HL-60 (cell line): ENCODE measurements at regions not wholly inside any gene's neighbourhood (a gene's known extent, or its start where the extent isn't known, plus 50 kb on each side); places are given as distances from the start of the nearest gene placed in this dataset.

Experiments
- DNase-seq, 2 experiments: peaks; one replicate each; pipeline ENCODE4 v3.0.0-alpha.2; 2010 to 2020; ENCODE audit warnings: low read depth in 1 of 2, low spot score in 1 of 2
- H3K27ac ChIP-seq: fragments of 250-450 bp; sonication (Bioruptor Pico); replicated peaks from 2 replicates; pipeline ENCODE4 v1.5.1; 2020; ENCODE audit warnings: mild to moderate bottlenecking, moderate library complexity
- H3K27me3 ChIP-seq: fragments of 250-450 bp; sonication (Bioruptor Pico); 2 replicates; pipeline ENCODE4 v1.5.1; 2021; ENCODE audit warnings: mild to moderate bottlenecking, moderate library complexity; ENCODE audit not compliant: insufficient read depth, poor library complexity, severe bottlenecking
- H3K4me3 ChIP-seq: replicated peaks from 2 replicates; pipeline ENCODE4 v1.5.1; 2011; ENCODE audit warnings: mild to moderate bottlenecking, control low read depth, low read length; ENCODE audit not compliant: insufficient read depth
- CTCF ChIP-seq: IDR thresholded peaks from one replicate; pipeline ENCODE4 v1.5.1; 2011; ENCODE audit warnings: low read length, control low read depth, inconsistent platforms; ENCODE audit not compliant: insufficient read depth
- GABPA ChIP-seq: IDR thresholded peaks from 2 replicates; pipeline ENCODE4 v1.6.1; 2012; ENCODE audit warnings: low read depth
- POLR2AphosphoS5 ChIP-seq: IDR thresholded peaks from 2 replicates; pipeline ENCODE4 v1.6.1; 2012; ENCODE audit warnings: low read depth
- REST ChIP-seq: IDR thresholded peaks from 2 replicates; pipeline ENCODE4 v1.6.1; 2012; ENCODE audit warnings: low read depth; ENCODE audit not compliant: insufficient replicate concordance
- SPI1 ChIP-seq: IDR thresholded peaks from 2 replicates; pipeline ENCODE4 v1.6.1; 2012; ENCODE audit warnings: low read depth, mild to moderate bottlenecking, borderline replicate concordance

GRCh38 chr4:156659570-156659969 lies 312.0 kb downstream of the PDGFC start:
- H3K27ac ChIP-seq: no peak overlapping the region
- no peak overlapping the region for H3K4me3 ChIP-seq
- no peaks in the 10 kb centered on the region for H3K27me3 ChIP-seq
- TF ChIP-seq REST (no peak), GABPA (no peak), SPI1 (no peak), POLR2AphosphoS5 (no peak), CTCF (no peak)
- no peak for DNase-seq

- no peak for DNase-seq
- Histone ChIP-seq H3K27me3 (no peaks in the 10 kb centered on the region), H3K27ac (no peak overlapping the region), H3K4me3 (no peak overlapping the region)
- no peak for TF ChIP-seq POLR2AphosphoS5
- TF ChIP-seq GABPA: no peak
- TF ChIP-seq SPI1: no peak
- no peak for TF ChIP-seq REST
- TF ChIP-seq CTCF: no peak
Observed at GRCh38 chr4:156656896-156657295, 314.7 kb downstream of the PDGFC start.

GRCh38 chr4:156654410-156654809 lies 317.2 kb downstream of the PDGFC start:
- Histone ChIP-seq H3K27ac (no peak overlapping the region), H3K4me3 (no peak overlapping the region), H3K27me3 (no peaks in the 10 kb centered on the region)
- no peak for DNase-seq
- TF ChIP-seq CTCF: no peak
- no peak for TF ChIP-seq REST
- no peak for TF ChIP-seq SPI1
- TF ChIP-seq POLR2AphosphoS5: no peak
